ENCODE measurements at regions not wholly inside any gene's neighbourhood (a gene's known extent, or its start where the extent isn't known, plus 50 kb on each side); places are given as distances from the start of the nearest gene placed in this dataset.
"Not testable (repeated sequence)": the region's sequence is repeated elsewhere in the genome, so short reads cannot be mapped to it uniquely, and the experiment has no call there.

DNA sequence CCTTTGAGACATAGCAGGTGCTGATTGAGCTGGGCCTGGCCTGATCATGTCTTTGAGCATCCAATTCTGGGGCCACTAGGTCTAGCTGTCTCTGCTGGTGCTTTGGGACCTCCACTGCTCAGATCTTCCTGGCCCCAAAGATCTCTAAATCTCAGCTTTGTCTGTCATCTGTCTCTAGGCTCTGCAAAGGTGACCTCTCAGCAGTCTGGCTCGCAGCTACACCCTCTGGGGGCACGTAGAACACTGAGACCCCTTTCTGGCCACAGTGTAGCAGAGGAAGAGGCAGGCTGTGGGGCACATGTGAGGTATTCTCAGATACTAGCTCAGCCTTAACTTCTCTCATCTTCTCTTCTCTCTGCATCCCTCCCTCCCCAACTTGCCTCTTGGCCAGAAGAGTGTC is 298.1 kb upstream of the PLGLB1 start:
- DNase-seq: not testable (repeated sequence)

DNA sequence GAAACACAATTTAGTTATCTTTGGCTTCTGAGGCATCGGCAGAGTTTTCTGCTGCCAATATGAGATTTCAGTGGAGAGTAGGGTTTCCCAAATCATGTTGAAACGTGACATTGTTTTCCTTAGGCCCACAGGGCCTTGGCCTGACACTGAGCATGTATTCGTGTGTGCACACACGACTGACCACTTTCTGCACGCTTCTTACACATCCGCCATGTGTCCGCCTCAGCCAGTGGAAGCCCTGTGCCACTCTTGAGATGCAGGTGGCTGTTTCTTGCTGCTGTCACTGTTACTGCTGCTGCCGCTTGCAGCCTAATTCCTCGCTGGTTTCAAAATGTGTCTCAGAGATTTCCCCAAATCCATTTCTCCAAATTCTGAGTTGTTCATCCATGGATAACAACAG is 299.6 kb upstream of the PLGLB1 start:
- DNase-seq: not testable (repeated sequence)

DNA sequence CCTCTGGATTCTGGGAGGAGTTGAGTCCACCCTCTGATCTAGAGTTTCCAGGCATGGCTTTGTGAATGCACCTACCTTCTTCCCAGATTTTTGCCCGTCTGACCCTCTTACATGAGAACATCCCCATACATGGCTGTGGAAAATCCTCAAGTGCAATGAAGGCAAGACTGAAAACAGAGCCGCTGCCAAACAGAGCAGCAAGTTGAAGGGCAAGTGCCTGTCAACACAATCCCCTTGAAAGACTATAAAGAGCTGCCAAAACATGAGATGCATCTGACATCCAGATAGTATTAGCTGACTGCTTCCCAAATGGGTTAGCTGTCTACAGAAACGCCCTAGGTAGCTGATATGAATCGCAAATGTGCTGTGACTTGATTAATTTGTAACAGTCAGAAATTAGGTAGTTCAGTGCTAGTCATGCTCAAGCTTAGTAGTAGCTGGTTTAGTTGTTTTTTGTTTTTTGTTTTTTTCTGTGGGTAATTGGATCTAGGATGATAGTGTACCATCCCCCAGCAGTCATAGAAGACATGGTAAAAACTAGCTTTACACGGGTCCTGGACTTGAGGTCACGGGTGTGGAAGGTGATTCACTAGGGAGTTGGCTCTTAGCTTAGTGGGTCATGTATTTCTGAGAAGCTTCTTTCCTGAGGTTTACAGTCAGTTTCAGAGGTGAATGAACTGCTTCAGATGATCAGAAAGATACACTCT is 302.8 kb upstream of the PLGLB1 start:
- DNase-seq: not testable (repeated sequence)

DNA sequence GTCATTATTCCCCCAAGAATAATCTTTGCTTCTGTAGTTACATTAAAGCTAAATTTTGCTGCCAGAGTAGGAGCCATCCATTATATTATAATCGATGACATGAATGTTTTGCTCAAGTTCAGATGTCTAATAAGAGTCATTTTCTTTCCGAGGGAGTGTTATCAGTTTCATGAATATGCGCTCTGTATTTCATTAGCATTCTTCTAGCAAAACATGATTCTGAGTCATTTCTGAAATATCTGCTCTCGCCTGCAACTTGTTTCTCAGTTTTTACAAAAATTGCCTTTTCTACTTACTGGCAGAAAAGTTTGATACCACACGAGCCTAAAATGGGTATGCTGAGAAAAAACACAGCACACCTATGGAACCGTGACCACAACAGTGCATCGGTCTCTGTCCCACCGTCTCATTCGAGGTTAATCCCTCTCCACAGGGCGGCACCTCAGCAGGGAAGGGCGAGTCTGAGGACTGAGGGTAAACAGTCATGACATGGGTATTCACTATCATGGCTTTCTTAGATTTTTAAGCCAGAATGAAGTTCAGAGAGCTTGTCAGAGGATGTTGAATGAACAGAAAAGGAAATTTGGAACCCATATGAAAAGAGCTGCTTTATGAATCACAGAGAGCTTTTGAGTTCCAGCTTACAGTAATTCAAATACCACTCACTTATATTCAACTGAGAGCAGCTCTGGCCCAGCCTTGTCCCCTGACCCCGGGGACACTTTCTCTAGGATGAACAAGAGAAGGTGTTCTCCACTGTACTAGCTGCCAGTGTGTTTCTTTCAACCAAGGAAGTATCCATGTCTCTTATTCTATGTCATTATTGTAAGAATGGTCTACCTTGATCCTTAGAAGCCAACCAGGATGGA is 303.6 kb upstream of the PLGLB1 start:
- not testable (repeated sequence) for DNase-seq

DNA sequence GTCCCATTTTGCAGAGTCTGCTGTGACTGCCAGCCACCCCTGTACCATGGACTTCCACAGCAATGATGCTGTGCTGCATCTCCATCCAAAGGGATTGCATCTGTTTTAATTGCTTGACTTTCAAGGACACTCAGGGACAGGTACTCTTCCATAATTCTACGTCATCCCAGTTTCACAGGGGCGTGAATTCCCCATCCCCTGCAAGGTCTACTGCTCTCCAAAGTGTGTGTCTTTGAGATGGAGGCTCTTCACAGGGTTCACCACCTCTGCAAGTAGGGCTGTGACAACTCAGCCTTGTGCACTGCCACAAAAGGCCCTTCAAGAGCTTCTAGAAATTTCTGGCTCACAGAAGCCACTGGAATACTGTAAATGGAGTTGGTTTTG is 304.3 kb upstream of the PLGLB1 start:
- not testable (repeated sequence) for DNase-seq

DNA sequence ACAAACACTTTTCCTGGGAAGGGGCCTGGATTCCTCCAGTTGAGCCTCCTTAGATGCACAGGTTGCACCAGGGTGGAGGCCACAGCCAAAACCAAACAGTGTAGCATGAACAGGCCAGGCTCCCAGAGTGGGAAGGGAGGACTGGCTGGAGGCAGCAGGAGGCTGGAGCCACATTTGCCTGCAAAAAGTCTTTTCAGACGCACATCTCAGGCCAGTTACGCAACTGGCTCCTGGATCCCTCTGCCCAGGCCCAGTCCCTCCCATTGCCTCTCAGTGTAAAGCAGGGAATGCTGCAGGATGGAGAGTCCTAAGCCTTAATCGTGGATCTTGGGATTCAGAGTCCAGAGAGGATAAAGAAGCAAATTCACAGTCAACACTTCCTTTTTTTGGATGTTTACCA is 305.1 kb upstream of the PLGLB1 start:
- not testable (repeated sequence) for DNase-seq

DNA sequence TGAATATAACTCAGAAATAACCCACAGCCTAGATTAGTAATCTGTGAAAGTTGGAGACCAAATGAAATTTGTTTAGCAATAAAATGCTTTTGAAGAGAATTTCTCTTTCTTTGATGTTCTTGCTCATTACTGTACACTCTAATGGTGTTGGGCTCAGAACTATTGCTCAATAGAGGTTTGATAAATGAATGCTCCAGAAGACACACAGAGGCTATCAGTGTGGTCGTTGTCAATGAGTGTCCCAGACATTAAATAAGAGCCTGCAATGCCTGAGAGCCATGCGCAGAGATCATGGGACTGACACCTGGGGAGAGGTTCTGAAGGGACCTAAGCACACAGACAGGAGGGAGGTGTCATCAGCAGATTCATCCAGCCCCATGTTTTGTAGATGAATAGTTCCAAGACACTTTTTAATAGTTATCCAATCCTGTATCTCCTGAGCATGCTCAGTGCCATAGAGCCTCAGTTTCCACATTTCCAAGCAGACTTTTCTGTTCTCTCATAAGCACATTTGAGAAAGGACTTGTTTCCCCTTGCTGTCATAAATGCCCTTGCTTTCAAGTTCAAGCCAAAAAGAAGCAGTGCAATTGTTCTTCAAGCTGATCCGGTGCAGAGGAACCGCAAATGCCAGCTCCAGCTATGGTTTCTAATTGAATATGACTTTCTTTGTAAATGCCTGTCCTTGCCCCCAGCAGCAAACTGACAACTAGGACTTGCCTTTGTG is 306.2 kb upstream of the PLGLB1 start:
- DNase-seq: not testable (repeated sequence)

DNA sequence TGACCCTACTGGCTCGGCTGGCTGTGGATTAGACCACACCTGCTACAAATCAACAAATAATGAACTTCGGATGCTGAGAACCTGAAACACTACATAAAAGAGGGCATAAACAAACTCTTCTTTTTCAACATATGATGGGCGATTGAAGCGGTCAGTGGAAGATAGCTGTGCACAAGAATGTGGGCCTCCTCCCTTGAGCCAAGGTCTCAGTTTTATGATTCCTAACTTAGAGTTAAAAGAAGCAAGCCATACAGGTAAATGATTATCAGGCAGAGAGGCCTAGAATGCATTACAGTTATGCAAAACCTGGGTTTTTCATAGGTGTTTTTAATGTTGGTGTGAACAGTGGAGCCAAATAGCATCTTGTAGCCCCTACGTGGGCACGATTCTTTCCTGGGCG is 307.9 kb upstream of the PLGLB1 start:
- not testable (repeated sequence) for DNase-seq

DNA sequence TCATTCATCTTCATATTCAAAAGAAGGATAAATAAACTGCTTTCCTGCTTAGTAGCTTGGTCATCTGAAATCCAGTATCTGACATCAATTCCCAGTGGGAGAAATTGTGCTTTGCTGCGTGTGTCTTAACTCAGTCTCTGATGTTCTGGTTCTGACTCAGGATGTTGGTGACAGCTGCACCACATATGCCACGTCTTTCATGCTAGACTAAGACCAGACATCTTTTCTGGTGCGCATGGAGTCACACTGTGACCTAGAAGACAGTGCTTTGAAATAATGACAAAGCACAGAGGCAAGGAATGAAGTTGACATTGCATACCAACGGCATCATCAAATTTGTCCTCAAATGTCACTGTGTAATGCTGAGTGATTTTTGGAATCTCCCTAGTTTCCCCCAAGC is 308.8 kb upstream of the PLGLB1 start:
- DNase-seq: not testable (repeated sequence)

DNA sequence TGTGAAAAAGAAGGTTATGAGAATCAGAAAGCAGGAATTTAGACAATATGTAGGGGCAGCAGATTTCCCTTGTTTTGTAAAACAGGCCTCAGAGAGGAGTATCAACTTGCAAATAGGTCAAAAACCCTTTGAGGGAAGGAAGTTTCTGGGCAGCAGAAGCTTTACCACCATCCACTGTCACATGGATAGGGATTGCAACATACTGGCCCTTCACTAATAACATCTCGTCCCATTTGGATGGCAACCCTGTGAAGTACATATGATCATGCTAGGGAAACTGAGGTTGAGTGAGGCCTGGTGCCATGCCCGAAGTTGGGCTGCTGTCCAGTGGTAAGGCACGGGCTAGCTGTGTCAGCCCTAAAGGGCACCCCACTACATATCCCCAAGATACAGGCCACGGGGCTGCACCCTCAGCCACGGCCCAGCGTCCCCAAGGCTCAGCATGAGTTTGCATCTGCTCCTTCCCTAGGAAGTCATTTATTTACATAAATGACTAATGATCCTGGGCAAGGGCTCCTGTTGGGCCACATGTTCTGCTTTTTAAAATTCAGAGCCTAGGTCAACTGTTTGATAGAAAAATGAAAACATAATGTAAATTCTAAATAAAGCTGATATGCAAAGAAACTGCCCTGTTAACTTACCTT is 310.4 kb upstream of the PLGLB1 start:
- not testable (repeated sequence) for DNase-seq

DNA sequence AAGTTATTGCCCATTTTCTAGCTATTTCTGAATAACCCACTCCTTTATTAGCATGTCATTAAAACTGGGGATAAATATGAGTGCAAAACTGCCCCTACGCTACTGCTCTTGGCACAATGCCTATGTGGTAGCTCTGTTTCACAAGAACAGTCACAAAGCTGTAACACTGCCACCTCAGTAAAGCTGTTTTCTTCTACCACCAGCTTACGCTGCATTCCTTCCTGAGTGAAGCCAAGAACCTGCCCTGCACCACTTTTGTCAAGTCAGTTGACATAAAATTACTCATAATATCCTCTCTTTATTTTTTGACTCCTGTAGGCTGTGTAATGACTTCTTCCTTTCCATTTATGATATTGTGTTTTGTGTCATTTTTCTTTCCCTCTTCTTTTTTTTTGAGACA is 313.2 kb upstream of the PLGLB1 start:
- DNase-seq: not testable (repeated sequence)

DNA sequence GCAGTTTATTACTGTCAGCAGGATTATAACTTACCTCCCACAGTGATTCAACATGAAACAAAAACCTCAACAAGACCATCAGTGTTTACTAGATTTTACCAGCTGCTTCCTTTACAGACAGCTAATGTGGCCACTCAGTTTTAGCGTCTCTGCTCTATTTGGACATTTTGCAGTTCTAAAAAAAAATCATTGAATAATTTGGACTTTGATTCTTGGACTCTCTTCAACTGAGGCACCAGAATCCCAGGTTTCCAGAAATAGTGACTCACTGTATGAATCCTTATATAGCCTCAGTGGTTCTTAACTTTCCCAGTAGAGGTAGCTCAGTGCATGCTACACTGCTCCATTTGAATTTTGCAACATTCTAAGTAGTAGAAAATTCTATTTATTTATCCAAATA is 317.4 kb upstream of the PLGLB1 start:
- DNase-seq: not testable (repeated sequence)

DNA sequence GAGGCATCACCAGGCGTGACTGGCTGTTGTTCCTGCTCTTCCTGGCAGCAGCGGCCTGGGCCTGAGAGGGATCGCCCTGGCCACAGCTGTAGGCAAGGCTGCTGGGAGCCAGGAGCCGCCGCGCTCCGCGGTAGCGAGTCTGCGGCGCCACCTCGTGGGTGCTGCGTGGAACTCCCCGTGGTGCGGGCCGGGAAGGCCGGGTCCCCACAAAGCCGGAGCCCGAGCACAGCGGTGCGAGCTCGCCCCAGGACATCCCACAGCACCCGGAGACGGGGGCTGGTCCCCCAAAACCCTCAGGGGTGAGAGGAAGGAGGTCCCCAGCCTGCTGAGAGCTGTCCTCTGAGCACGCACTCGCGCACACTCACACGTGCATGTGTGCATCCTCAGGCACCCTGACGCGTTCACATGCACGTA is 320.0 kb upstream of the PLGLB1 start:
- DNase-seq: peak; percentile 4

DNA sequence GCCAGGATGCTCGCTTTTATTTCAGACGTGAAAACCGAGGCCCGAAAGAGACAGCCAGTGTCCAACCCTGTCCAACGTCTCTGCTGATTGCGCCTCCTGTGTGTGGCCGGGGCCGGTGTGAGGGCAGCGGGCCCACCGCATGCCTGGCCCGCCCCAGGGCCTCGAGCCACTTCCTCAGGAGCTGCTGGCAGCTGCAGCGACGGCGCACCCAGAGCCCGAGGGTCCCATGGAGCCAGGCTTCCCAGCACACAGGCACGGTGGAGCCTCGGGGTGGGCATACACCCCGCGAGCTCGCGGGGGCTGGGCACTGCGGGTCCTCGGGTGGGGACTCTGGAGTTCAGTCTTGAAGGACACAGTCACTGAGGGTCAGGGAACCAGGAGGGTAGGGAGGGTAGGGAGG is 320.5 kb upstream of the PLGLB1 start:
- DNase-seq: not testable (repeated sequence)

DNA sequence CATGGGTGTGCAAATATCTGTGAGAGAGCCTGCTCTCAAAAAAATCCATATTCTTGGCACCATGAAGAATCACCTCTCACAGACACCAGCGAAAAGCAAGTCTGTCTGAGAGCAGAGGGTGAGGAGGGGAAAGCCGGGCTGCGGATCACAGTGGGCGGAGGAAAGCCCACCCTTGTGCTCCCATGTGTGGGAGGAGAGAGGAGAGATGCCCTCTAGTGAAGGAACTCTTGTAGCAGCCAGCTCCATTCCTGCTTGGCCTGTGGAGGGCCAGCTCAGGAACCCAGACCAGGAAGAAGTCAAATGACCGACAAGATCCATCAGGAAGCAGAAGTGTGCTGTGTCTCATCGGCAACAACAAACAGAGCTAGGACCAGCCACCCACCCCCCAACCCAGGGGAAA is 321.7 kb upstream of the PLGLB1 start:
- not testable (repeated sequence) for DNase-seq

DNA sequence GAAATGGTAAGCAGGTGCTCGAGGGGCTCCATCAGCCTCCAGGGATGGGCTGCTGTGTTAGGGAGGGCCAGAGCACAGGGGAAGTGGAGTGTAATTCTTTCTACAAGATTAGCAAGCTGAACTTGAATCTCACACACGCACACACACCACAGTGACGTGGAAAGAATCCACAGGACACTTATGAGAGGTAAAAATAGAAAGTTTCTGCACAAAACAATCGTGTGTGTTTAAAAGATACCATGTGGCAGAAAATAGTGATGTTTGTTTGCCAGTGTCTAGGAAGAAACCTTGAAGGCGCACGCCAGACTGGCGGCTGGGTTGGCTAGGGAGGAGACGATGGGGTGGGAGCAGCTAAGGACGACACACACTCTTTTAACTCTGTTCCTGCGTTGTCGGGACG is 323.6 kb upstream of the PLGLB1 start:
- DNase-seq: not testable (repeated sequence)

DNA sequence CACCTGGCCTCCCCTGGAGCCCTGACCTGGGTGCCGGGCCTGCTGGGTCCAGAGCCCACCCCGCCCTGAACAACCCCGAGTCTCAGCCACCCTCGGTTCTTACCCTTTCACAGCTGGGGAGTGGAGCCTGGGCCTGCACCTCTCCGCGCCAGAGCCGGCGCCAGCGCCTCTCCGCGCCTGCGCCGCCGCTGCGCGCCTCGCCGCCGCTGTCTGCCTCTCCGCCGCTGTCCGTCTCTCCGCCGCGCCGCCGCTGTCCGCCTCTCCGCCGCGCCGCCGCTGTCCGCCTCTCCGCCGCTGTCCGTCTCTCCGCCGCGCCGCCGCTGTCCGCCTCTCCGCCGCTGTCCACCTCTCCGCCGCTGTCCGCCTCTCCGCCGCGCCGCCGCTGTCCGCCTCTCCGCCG is 326.9 kb upstream of the PLGLB1 start:
- DNase-seq: not testable (repeated sequence)

DNA sequence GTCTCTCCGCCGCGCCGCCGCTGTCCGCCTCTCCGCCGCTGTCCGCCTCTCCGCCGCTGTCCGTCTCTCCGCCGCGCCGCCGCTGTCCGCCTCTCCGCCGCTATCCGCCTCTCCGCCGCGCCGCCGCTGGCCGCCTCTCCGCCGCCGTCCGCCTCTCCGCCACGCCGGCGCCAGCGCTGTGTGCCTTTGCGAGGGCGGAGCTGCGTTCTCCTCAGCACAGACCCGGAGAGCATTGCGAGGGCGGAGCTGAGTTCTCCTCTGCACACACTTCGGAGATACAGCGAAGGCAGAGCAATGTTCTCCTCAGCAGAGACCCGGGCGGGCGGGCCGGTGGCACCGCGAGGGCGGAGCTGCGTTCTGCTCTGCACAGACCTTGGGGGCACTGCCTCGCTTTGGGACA is 327.4 kb upstream of the PLGLB1 start:
- not testable (repeated sequence) for DNase-seq

DNA sequence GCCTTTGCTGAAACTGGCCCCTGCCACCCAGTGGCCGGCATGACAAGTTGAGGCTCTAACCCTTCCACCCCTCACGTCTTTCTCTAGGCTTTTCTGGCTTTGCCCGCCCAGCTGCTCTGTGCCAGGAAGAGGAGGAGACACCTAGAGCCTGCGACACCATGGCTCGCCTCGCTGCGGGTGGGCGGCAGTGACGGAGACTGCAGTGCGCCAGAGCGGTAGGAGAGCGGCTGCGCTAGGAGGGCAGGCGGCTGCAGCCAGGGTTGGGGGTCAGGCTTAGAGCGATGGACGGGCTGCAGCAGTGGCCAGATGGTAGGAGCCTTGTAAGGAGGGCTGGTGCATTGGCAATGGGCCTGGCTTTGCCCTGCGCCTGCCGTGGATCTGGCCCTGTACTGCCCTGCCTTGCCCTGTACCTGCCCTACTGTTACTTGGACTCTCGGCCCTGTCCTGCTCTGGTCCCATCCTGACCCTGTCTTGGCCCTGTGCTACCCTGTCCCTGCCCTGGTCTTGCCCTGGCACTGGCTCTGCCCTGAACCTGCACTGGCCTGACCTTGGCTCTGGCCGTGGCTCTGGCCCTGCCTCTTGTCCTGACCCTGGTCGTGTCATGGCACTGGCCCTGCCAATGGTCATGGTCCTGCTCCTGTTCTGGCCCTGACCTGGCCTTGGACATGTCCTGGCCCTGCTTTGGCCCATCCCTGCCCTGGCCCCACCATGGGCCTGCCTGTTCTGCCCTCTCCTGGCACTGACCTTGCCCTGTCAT is 330.7 kb upstream of the PLGLB1 start:
- not testable (repeated sequence) for DNase-seq

DNA sequence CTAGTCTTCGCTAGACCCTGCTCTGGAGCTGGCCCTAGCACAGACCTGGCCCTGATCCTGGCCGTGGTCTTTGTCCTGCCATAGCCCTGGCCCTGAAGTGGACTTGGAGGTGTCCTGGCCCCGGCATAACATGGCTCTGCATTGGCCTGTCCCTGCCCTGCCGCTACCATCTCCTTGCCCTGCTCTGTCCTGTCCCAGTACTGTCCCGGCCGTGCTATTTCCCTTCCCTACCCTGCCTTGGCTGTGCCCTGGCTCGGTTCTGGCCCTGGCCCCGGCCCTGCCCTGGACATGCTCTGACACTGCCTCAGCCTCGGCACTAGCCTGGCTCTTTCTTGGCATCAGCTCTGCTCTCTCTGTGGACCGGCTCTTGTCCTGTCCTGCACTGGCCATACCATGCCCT is 331.8 kb upstream of the PLGLB1 start:
- not testable (repeated sequence) for DNase-seq

DNA sequence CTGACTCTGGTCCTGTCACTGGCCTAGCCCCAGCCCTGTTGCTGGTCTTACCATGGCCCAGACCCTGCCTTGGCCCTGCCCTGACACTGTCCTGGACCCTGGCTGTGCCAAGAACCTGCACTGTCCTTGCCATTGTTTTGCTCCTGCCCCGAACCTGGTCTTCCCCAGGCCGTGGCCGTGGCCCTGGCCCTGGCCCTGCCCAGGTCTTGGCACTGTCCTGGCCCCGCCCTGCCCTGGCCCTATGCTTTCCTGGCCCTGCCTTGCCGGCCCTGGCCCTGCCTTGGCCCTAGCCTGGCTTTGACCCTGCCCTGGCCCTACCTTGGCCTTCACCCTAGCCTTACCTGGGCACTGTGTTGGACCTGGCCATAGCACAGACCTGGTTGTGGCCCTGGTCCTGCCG is 332.5 kb upstream of the PLGLB1 start:
- not testable (repeated sequence) for DNase-seq

DNA sequence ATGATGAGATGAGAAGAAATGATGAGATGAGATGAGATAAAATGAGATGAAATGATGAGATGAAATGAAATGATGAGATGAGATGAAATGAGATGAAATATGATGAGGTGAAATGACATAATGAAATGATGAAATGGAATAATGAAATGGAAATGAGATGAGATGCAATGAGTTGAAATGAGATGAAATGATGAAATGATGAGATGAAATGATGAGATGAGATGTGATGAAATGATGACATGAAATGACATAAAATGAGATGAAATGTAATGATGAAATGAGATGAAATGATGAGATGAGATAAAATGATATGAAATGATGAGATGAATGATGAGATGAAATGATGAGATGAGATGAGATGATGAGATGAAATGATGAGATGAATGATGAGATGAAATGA is 338.6 kb upstream of the PLGLB1 start:
- DNase-seq: not testable (repeated sequence)
